ENCODE measurements at regions not wholly inside any gene's neighbourhood (a gene's known extent, or its start where the extent isn't known, plus 50 kb on each side); places are given as distances from the start of the nearest gene placed in this dataset.

DNA sequence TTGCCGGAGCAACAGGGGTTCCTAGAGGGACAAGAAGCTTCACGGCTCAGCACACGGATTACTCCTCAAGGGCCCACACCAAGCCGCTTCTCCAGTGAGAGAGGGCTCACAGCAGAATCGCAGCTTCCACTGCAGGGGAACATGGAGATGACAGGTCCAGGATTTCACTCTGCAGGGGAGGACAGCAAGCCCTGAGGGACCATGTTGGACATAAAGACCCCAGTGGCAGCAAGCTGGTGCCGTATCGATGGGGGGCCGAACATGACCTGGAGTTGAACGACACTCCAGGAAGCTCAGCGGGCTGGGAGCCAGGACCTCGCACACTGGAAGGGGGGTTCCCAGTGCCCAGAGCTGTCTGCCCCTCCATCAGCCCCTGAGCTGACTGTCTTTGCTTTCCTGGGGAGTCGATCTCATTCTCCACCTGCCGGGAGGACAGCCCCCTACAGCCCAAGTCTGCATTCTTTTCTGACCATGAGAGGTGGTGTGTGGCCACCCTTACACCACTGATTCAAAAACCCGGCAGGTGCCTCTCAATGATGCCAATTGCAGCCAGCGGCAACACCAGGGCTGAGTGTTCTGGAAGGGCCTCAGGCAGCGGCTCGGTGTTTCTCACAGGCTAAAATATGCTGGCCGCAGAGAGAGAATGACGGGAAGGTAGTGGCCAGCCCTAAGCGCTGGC is 194.5 kb upstream of the CDH4 start:
- Histone ChIP-seq H3F3A (ENCODE audit: insufficient read depth, low read length) (no peaks in the 10 kb centered on the region), H3K79me2 (ENCODE audit: low read length) (no peaks in the 10 kb centered on the region), H3K9ac (ENCODE audit: low read length) (no peak overlapping the region), H3K4me2 (ENCODE audit: low read depth, low read length) (no peak overlapping the region), H3K9me2 (replicated peaks; ENCODE audit: insufficient read depth, low read length) (no peaks in the 10 kb centered on the region), H3K27ac (ENCODE audit: low read length) (no peak overlapping the region), H2AFZ (ENCODE audit: low read length) (no peak overlapping the region), H3K4me3 (ENCODE audit: low read length) (no peak overlapping the region), H3K36me3 (replicated peaks; ENCODE audit: insufficient read depth, low read length) (no peaks in the 10 kb centered on the region), H4K20me1 (ENCODE audit: insufficient read depth, low read length) (no peaks in the 10 kb centered on the region), H3K27me3 (replicated peaks; ENCODE audit: insufficient read depth, low read length) (peaks cover 42% of the 10 kb centered on the region), H3K4me1 (ENCODE audit: low read length) (no peaks in the 10 kb centered on the region), H3K9me3 (replicated peaks; ENCODE audit: insufficient read depth, low read length) (no peaks in the 10 kb centered on the region)
- TF ChIP-seq, protein P1, sequence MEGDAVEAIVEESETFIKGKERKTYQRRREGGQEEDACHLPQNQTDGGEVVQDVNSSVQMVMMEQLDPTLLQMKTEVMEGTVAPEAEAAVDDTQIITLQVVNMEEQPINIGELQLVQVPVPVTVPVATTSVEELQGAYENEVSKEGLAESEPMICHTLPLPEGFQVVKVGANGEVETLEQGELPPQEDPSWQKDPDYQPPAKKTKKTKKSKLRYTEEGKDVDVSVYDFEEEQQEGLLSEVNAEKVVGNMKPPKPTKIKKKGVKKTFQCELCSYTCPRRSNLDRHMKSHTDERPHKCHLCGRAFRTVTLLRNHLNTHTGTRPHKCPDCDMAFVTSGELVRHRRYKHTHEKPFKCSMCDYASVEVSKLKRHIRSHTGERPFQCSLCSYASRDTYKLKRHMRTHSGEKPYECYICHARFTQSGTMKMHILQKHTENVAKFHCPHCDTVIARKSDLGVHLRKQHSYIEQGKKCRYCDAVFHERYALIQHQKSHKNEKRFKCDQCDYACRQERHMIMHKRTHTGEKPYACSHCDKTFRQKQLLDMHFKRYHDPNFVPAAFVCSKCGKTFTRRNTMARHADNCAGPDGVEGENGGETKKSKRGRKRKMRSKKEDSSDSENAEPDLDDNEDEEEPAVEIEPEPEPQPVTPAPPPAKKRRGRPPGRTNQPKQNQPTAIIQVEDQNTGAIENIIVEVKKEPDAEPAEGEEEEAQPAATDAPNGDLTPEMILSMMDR (IDR thresholded peaks at IDR 0.05; ENCODE audit: low read length), result no peak
- TF ChIP-seq EZH2phosphoT487 (IDR thresholded peaks at IDR 0.05; ENCODE audit: low read length), result no peak
- no peak for TF ChIP-seq EZH2 (optimal IDR thresholded peaks at IDR 0.05; ENCODE audit: low read depth, low read length)
- no peak for DNase-seq

DNA sequence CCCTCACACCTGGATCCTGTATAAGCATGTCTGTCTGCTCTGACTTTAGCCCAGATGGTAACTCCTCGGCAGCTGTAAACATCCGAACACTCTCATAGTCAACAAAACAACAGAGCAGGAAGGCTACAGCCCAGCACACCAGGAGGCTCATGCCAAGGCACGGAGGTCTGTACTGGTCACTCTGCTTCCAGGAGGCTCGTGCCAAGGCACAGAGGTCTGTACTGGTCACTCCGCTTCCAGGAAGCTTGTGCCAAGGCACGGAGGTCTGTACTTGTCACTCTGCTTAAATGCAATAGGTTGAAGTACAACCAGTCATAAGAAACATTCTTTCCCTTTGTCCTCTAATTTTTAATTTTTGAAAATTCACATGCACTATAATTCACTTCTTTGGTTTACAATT is 190.1 kb upstream of the CDH4 start:
- Histone ChIP-seq H2AFZ (ENCODE audit: low read length) (no peak overlapping the region), H3K4me1 (ENCODE audit: low read length) (no peaks in the 10 kb centered on the region), H3K9me3 (replicated peaks; ENCODE audit: insufficient read depth, low read length) (no peaks in the 10 kb centered on the region), H3K4me2 (ENCODE audit: low read depth, low read length) (no peak overlapping the region), H3K4me3 (ENCODE audit: low read length) (no peak overlapping the region), H3K27ac (ENCODE audit: low read length) (no peak overlapping the region), H3F3A (ENCODE audit: insufficient read depth, low read length) (no peaks in the 10 kb centered on the region), H3K9me2 (replicated peaks; ENCODE audit: insufficient read depth, low read length) (no peaks in the 10 kb centered on the region), H3K9ac (ENCODE audit: low read length) (no peak overlapping the region), H4K20me1 (ENCODE audit: insufficient read depth, low read length) (no peaks in the 10 kb centered on the region), H3K36me3 (replicated peaks; ENCODE audit: insufficient read depth, low read length) (no peaks in the 10 kb centered on the region), H3K79me2 (ENCODE audit: low read length) (no peaks in the 10 kb centered on the region), H3K27me3 (replicated peaks; ENCODE audit: insufficient read depth, low read length) (peaks cover 27% of the 10 kb centered on the region)
- no peak for DNase-seq
- TF ChIP-seq EZH2phosphoT487 (IDR thresholded peaks at IDR 0.05; ENCODE audit: low read length) (no peak), EZH2 (optimal IDR thresholded peaks at IDR 0.05; ENCODE audit: low read depth, low read length) (no peak)
- TF ChIP-seq, protein P1 (IDR thresholded peaks at IDR 0.05; ENCODE audit: low read length), result no peak

DNA sequence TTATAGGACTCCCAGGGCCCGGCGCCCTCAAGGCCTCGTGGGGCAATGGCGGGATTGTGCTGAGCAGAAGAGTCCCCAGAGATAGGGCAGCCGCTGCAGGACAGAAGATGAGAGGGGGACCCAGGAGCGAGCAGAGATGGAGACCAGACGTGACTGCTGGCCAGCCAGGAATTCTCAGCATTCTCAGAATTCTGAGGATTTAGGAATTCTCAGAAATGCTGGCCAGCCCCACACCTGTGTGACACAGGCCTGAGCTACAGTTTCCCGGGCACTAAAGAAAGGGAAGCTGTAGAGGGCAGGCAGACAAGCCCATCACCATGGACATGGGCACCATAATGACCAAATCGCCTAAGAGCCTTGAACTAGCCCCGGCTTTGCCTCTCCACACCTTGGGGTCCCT is 186.2 kb upstream of the CDH4 start:
- Histone ChIP-seq H3K36me3 (replicated peaks; ENCODE audit: insufficient read depth, low read length) (no peaks in the 10 kb centered on the region), H3K9me2 (replicated peaks; ENCODE audit: insufficient read depth, low read length) (no peaks in the 10 kb centered on the region), H3K27ac (ENCODE audit: low read length) (no peak overlapping the region), H3K4me1 (ENCODE audit: low read length) (no peaks in the 10 kb centered on the region), H3K4me2 (ENCODE audit: low read depth, low read length) (no peak overlapping the region), H3K4me3 (ENCODE audit: low read length) (no peak overlapping the region), H3F3A (ENCODE audit: insufficient read depth, low read length) (no peaks in the 10 kb centered on the region), H3K27me3 (replicated peaks; ENCODE audit: insufficient read depth, low read length) (peaks cover 11% of the 10 kb centered on the region; the same call in 1 of the 2 replicates), H2AFZ (ENCODE audit: low read length) (no peak overlapping the region), H4K20me1 (ENCODE audit: insufficient read depth, low read length) (no peaks in the 10 kb centered on the region), H3K9me3 (replicated peaks; ENCODE audit: insufficient read depth, low read length) (no peaks in the 10 kb centered on the region), H3K9ac (ENCODE audit: low read length) (no peak overlapping the region), H3K79me2 (ENCODE audit: low read length) (no peaks in the 10 kb centered on the region)
- TF ChIP-seq, protein P1 (IDR thresholded peaks at IDR 0.05; ENCODE audit: low read length), result no peak
- no peak for TF ChIP-seq EZH2 (optimal IDR thresholded peaks at IDR 0.05; ENCODE audit: low read depth, low read length)
- TF ChIP-seq EZH2phosphoT487 (IDR thresholded peaks at IDR 0.05; ENCODE audit: low read length), result no peak
- DNase-seq, result no peak
